Spleen (tissue), 7 donors: ENCODE measurements at regions not wholly inside any gene's neighbourhood (a gene's known extent, or its start where the extent isn't known, plus 50 kb on each side); places are given as distances from the start of the nearest gene placed in this dataset.

Source experiments
- POLR2A ChIP-seq, 3 donors: fragments of 450-650 bp; IDR thresholded peaks; one replicate each; pipeline ENCODE4 v1.5.1; 2017; ENCODE audit warnings: antibody characterized with exemption in 3 of 3, mild to moderate bottlenecking in 1 of 3
- POLR2AphosphoS5 ChIP-seq, 3 donors: sonication (generic); formaldehyde crosslinking; IDR thresholded peaks; one replicate each; pipeline ENCODE4 v1.5.1; 2017; ENCODE audit warnings: antibody characterized with exemption in 3 of 3
- TF ChIP-seq, protein P1 (sequence below), 11 experiments: fragments of 200-600 bp in 7 of 11; fragments of 450-650 bp in 4 of 11; sonication (generic) in 4 of 11; IDR thresholded peaks in 8 of 11; conservative IDR thresholded peaks in 3 of 11; 1 replicate in 7 of 11; 2 replicates in 4 of 11; pipeline versions ENCODE4 v1.4.0 to v1.8.0; 2016 to 2021; ENCODE audit warnings: antibody characterized with exemption in 11 of 11, inconsistent platforms in 4 of 11, mild to moderate bottlenecking in 1 of 11
- donor health status: DM: no; HTN: no; CAD: no; lungs with moderate emphysema.
- donor health status: DM: no; HTN: no; CAD: no.
- donor health status: DM: no; HTN: no; CAD: no.

DNA sequence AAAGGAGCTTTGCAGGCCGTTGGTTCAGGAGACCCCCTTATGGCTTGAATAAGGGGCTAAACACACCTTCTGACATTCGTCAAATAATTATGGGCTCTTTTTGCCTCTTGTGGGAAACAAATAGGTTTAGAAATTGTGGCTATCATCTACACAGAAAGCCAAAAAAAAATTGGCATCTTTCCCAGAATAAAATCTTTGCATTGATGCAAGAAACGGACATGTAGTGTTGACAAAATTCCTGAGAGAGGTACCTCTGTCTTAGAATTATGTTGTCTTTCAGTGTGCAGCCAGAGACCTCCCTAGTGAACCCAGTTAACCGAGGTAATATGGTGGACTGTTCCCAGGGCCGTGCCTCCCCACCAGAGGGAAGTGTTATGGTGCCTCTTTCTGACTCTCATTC is 283.9 kb downstream of the SDHAF3 start:
- TF ChIP-seq POLR2AphosphoS5 (IDR thresholded peaks at IDR 0.05) (no peak), POLR2A (IDR thresholded peaks at IDR 0.05) (no peak)
- TF ChIP-seq, protein P1, sequence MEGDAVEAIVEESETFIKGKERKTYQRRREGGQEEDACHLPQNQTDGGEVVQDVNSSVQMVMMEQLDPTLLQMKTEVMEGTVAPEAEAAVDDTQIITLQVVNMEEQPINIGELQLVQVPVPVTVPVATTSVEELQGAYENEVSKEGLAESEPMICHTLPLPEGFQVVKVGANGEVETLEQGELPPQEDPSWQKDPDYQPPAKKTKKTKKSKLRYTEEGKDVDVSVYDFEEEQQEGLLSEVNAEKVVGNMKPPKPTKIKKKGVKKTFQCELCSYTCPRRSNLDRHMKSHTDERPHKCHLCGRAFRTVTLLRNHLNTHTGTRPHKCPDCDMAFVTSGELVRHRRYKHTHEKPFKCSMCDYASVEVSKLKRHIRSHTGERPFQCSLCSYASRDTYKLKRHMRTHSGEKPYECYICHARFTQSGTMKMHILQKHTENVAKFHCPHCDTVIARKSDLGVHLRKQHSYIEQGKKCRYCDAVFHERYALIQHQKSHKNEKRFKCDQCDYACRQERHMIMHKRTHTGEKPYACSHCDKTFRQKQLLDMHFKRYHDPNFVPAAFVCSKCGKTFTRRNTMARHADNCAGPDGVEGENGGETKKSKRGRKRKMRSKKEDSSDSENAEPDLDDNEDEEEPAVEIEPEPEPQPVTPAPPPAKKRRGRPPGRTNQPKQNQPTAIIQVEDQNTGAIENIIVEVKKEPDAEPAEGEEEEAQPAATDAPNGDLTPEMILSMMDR (IDR thresholded peaks at IDR 0.05 in 8 of 11, conservative IDR thresholded peaks at IDR 0.05 in 3 of 11) = no peak
